GM21619 (cell line): ENCODE measurements at regions not wholly inside any gene's neighbourhood (a gene's known extent, or its start where the extent isn't known, plus 50 kb on each side); places are given as distances from the start of the nearest gene placed in this dataset.

Experiments used
- ATAC-seq: cut with Tn5 transposase; IDR thresholded peaks from one replicate; pipeline ENCODE4 v1.9.1; 2021; ENCODE audit not compliant: unreplicated experiment

GRCh38 chr17:65477600-65477999 is 83.8 kb downstream of the AXIN2 start:
- ATAC-seq = no peak

GRCh38 chr17:65474660-65475059 is 86.8 kb downstream of the AXIN2 start:
- no peak for ATAC-seq

- no peak for ATAC-seq
Measured at GRCh38 chr17:65473985-65474384, 87.5 kb downstream of the AXIN2 start.

- no peak for ATAC-seq
Measured at GRCh38 chr17:65473363-65473762, 88.1 kb downstream of the AXIN2 start.

- ATAC-seq = no peak
Measured at GRCh38 chr17:65472666-65473309, 88.7 kb downstream of the AXIN2 start.

GRCh38 chr17:65470783-65471182 is 90.7 kb downstream of the AXIN2 start:
- no peak for ATAC-seq

GRCh38 chr17:65468321-65468720 is 93.1 kb downstream of the AXIN2 start:
- no peak for ATAC-seq

- no peak for ATAC-seq
Measured at GRCh38 chr17:65467156-65467555, 94.3 kb downstream of the AXIN2 start.

GRCh38 chr17:65466547-65466946 is 94.9 kb downstream of the AXIN2 start:
- ATAC-seq = no peak

- no peak for ATAC-seq
Measured at GRCh38 chr17:65463242-65463641, 98.2 kb downstream of the AXIN2 start.

GRCh38 chr17:65459677-65460347 is 101.6 kb downstream of the AXIN2 start:
- no peak for ATAC-seq

GRCh38 chr17:65457635-65458257 is 103.7 kb downstream of the AXIN2 start:
- no peak for ATAC-seq

- ATAC-seq = no peak
Measured at GRCh38 chr17:65457183-65457582, 104.3 kb downstream of the AXIN2 start.

- ATAC-seq = no peak
Measured at GRCh38 chr17:65456368-65457151, 104.9 kb downstream of the AXIN2 start.

GRCh38 chr17:65455972-65456343 is 105.5 kb downstream of the AXIN2 start:
- no peak for ATAC-seq

- ATAC-seq = no peak
Measured at GRCh38 chr17:65455154-65455971, 106.1 kb downstream of the AXIN2 start.

- no peak for ATAC-seq
Measured at GRCh38 chr17:65453204-65453931, 108.1 kb downstream of the AXIN2 start.

- ATAC-seq = no peak
Measured at GRCh38 chr17:65449495-65449894, 112.0 kb downstream of the AXIN2 start.

GRCh38 chr17:65447823-65448222 is 113.6 kb downstream of the AXIN2 start:
- ATAC-seq = no peak

GRCh38 chr17:65446838-65447526 is 114.5 kb downstream of the AXIN2 start:
- no peak for ATAC-seq
